Stimulated activated CD8-positive, alpha-beta memory T cell treated with anti-CD3 and anti-CD28 coated beads, Interleukin-7, amount 100 ng/mL, for 4 hours (primary cell): ENCODE measurements at regions not wholly inside any gene's neighbourhood (a gene's known extent, or its start where the extent isn't known, plus 50 kb on each side); places are given as distances from the start of the nearest gene placed in this dataset.
"Not testable (repeated sequence)": the region's sequence is repeated elsewhere in the genome, so short reads cannot be mapped to it uniquely, and the experiment has no call there.

Source experiments
- DNase-seq, 2 donors: peaks; one replicate each; pipeline ENCODE4 v3.0.0-alpha.2; 2020; ENCODE audit warnings: low read depth in 2 of 2

GRCh38 chr17:65307961-65308316 lies 170.8 kb downstream of the RGS9 start:
- DNase-seq = no peak

GRCh38 chr17:65307081-65307960 lies 170.2 kb downstream of the RGS9 start:
- DNase-seq = no peak

DNA sequence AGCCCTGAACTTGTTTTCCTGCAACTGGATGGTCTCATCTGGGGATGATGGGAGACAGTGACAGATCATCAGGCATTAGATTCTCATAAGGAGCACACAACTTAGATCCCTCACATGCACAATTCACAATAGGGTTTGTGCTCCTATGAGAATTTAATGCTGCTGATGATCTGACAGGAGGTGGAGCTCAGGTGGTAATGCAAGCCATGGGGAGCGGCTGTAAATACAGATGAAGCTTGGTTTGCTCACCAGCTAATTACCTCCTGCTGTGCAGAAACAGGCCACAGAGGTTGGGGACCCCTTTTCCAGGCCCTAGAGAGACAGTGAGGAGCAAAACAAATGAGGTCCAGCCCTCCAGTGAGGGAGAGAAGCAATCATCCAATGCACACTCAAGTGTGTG lies 168.6 kb downstream of the RGS9 start:
- no peak for DNase-seq

GRCh38 chr17:65305116-65305515 lies 167.9 kb downstream of the RGS9 start:
- DNase-seq = no peak

- DNase-seq = not testable (repeated sequence)
These were observed 164.7 kb downstream of the RGS9 start for GRCh38 chr17:65301882-65302281.

- DNase-seq = no peak
These were observed 164.0 kb downstream of the RGS9 start for GRCh38 chr17:65301184-65301583.

- no peak for DNase-seq
These were observed 160.7 kb downstream of the RGS9 start for GRCh38 chr17:65297916-65298315.

DNA sequence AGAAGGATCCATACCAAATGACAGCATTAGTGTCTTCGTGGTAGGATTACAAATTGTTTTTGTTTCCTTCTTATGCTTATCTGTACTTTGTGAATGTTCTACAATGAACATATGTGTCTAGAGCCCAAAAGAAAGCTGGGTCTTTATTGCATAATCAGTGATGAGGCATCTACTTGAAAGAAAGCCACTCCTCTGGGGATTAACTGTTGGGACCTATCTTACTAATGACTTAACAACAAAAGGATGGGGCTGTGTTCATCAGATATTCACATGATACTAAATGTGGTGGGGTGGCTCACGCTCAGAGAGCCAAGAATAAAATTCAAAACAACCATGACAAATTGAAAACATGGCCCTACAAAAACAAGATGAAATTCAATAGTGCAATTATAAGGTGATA lies 160.2 kb downstream of the RGS9 start:
- no peak for DNase-seq

- peak; percentile 29 to 35 for DNase-seq
These were observed 157.1 kb downstream of the RGS9 start for GRCh38 chr17:65294181-65294719.

DNA sequence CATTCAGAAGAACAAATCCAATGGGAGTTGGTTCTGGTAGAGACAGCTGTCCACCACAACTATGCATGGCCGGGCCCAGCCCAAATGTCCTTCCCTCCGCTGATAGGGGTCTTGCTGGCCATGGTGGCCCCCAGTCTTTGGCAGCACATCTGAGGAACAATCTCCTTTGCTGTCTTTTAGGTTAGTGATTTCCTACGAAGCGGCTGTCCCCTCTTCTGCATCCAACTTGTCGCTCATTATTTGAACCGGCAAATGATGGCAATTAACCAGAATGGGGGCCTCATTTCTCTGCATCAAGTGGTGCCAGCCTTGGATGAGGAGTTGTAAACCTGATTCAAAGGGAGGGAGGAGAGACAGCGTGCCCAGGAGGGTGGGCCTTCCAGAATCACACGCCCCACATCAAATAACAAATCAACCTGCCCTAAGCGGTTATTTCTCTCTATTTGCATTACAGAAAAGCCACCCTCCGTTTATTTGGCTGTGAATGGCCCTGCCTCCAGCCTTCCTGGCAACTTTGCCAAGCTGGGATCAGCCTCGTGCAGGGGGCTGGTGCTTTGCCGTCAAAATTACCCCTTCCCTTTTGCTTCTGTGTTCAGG lies 156.5 kb downstream of the RGS9 start:
- no peak for DNase-seq

DNA sequence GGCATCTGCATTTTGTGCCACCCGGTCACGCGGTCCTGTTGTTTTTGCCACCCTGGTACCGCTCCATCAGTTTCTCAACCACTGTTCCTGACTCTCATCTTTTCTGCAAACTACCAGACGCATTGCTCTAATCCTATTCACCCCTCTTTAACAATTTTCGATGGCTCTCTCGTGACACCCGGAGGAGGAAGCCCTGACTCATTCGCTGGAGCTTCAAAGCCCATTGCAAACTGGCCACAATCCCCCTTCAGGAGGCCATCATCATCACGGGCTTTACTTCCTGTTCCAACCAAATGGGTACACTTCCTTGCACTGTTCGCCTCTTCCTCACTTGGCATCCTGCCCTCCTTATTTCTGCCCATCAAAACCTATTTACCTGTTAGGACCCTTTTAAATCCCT lies 155.3 kb downstream of the RGS9 start:
- no peak for DNase-seq

DNA sequence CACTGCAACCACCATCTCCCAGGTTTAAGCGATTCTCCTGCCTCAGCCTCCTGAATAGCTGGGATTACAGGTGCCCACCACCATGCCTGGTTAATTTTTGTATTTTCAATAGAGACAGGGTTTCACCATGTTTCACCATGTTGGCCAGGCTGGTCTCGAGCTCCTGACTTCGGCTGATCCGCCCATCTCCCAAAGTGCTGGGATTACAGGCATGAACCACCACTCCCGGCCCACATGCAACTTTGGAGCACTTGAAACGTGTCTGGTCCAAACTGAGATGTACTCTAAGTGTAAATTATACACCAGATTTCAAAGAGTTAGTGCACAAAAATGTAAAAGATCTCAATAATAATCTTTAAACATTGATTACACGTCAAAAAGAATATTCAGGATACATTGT lies 154.1 kb downstream of the RGS9 start:
- not testable (repeated sequence) for DNase-seq

GRCh38 chr17:65290616-65291015 lies 153.4 kb downstream of the RGS9 start:
- no peak for DNase-seq

DNA sequence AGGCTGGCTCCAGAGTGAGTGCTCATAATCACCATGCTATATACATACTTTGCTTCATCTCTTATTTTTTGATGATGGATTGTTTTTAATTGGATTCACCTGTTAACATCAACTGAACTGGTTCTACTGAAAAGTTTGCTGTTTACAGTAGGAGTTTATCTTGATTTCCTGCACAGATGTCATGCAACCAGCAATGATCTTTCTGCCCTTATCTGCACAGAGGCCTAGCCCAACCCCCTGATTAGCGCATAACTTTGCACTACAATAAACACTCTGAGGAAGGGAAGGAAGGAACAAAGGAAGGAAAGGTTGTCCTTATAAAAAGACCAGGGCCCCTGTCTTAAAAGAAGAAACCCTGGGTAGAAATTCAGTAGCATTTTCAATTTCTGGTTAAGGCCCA lies 152.9 kb downstream of the RGS9 start:
- no peak for DNase-seq

DNA sequence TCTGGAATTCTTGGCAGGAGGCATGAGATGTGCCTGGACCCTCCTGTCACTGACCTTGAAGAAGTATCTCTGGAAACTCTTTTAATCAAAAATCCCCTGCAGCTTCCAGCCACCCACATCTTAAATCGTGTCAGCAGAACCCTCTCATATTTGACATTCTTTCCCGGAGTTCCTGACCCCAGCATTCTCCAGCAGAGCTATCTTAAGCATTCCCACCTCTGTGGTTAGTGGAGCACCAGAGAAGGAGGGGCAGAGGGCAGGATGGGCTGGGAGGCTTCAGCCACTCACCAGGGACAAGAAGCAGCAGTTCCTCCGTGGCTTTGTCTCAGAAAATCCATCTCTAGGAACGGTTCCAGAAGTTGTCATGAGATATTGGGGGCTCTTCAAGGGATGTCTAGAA lies 149.9 kb downstream of the RGS9 start:
- no peak for DNase-seq

DNA sequence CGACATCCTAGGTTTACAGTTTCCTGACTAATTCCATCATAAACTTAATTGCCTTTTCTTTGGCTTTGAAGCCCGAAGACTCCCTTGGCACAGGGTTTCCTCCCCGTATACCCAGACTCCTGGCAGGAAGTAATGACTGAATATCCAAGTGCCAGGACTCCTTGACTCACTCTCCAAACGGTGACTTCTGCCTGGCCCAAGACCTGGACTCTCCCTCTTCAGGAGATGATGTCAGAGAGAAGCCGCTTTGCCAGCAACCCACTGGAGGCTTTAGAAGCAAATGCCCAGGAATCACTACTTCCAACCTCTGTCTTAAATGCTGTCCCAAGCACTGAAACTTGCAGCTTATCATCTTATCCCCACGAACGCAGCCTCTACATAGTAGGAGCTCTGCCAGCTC lies 146.5 kb downstream of the RGS9 start:
- no peak for DNase-seq

- DNase-seq = no peak
These were observed 142.3 kb downstream of the RGS9 start for GRCh38 chr17:65279456-65279855.

- no peak for DNase-seq
These were observed 141.6 kb downstream of the RGS9 start for GRCh38 chr17:65278820-65279184.

GRCh38 chr17:65278050-65278819 lies 141.1 kb downstream of the RGS9 start:
- no peak for DNase-seq

- DNase-seq = no peak
These were observed 140.4 kb downstream of the RGS9 start for GRCh38 chr17:65277576-65277975.
